Breast epithelium (tissue), 4 donors: ENCODE measurements at regions not wholly inside any gene's neighbourhood (a gene's known extent, or its start where the extent isn't known, plus 50 kb on each side); places are given as distances from the start of the nearest gene placed in this dataset.

Source experiments
- DNase-seq, 2 donors: peaks; one replicate each; pipeline ENCODE4 v3.0.0-alpha.2; 2019; ENCODE audit warnings: low spot score in 2 of 2
- H3K27ac ChIP-seq, 2 donors: fragments of 200-600 bp; sonication (generic) in 1 of 2; one replicate each; pipeline ENCODE4 v1.5.1; 2016 to 2019; ENCODE audit warnings: mild to moderate bottlenecking in 1 of 2
- H3K27me3 ChIP-seq, 2 donors: fragments of 200-600 bp; sonication (generic) in 1 of 2; one replicate each; pipeline versions ENCODE4 v1.5.1 to v1.6.0; 2017 to 2019; ENCODE audit warnings: control low read depth in 1 of 2, mild to moderate bottlenecking in 1 of 2
- H3K36me3 ChIP-seq: fragments of 200-600 bp; one replicate; pipeline ENCODE4 v1.5.1; 2019
- H3K4me1 ChIP-seq, 2 donors: fragments of 200-600 bp; sonication (generic); one replicate each; pipeline ENCODE4 v1.5.1; 2016 to 2019; ENCODE audit warnings: control low read depth in 1 of 2
- H3K4me3 ChIP-seq, 3 donors: fragments of 200-600 bp; sonication (generic); 1 replicate in 2 of 3; 2 replicates in 1 of 3; pipeline ENCODE4 v1.5.1; 2016 to 2019; ENCODE audit warnings: mild to moderate bottlenecking in 3 of 3, moderate library complexity in 2 of 3
- H3K9me3 ChIP-seq, 2 donors: fragments of 200-600 bp; sonication (generic) in 1 of 2; one replicate each; pipeline ENCODE4 v1.5.1; 2016 to 2019; ENCODE audit warnings: control low read depth in 1 of 2
- CTCF ChIP-seq, 3 donors: fragments of 450-650 bp; IDR thresholded peaks; one replicate each; pipeline ENCODE4 v1.5.1; 2016 to 2017; ENCODE audit warnings: antibody characterized with exemption in 3 of 3, mild to moderate bottlenecking in 3 of 3, moderate library complexity in 3 of 3
- POLR2A ChIP-seq: fragments of 450-650 bp; IDR thresholded peaks from one replicate; pipeline ENCODE4 v1.6.1; 2016; ENCODE audit warnings: antibody characterized with exemption, mild to moderate bottlenecking, moderate library complexity
- POLR2AphosphoS5 ChIP-seq, 3 donors: sonication (generic); formaldehyde crosslinking; IDR thresholded peaks; one replicate each; pipeline ENCODE4 v1.6.1; 2017; ENCODE audit warnings: antibody characterized with exemption in 3 of 3
- intact Hi-C: fragments of 100-400 bp; cut with DNase I; formaldehyde crosslinking; loops from one replicate; pipeline ENCODE4 v1.15.1; 2023; ENCODE audit warnings: low total_unique reads

GRCh38 chr21:38013741-38014140 lies 97.5 kb upstream of the KCNJ6 start:
- Histone ChIP-seq H3K9me3 (peaks cover 5 to 8% of the 10 kb centered on the region in 2 donors), H3K4me1 (no peaks in the 10 kb centered on the region), H3K4me3 (no peak overlapping the region), H3K27ac (no peak overlapping the region), H3K27me3 (no peaks in the 10 kb centered on the region), H3K36me3 (no peaks in the 10 kb centered on the region)
- TF ChIP-seq POLR2AphosphoS5 (IDR thresholded peaks at IDR 0.05) = no peak
- no peak for TF ChIP-seq POLR2A
- no peak for TF ChIP-seq CTCF (IDR thresholded peaks at IDR 0.05)
- no peak for DNase-seq
- intact Hi-C loops = no loop called here

- DNase-seq = no peak
Measured at GRCh38 chr21:38014298-38014697, 98.0 kb upstream of the KCNJ6 start.

GRCh38 chr21:38027901-38028498 lies 111.7 kb upstream of the KCNJ6 start:
- DNase-seq = no peak
- no peak for TF ChIP-seq POLR2AphosphoS5 (IDR thresholded peaks at IDR 0.05)
- TF ChIP-seq POLR2A = no peak
- TF ChIP-seq CTCF (IDR thresholded peaks at IDR 0.05) = no peak
- intact Hi-C loops = no loop called here
- Histone ChIP-seq H3K27me3 (no peaks in the 10 kb centered on the region), H3K9me3 (no peaks in the 10 kb centered on the region), H3K4me3 (no peak overlapping the region), H3K4me1 (no peaks in the 10 kb centered on the region), H3K36me3 (no peaks in the 10 kb centered on the region), H3K27ac (no peak overlapping the region)

More at GRCh38 chr21:38014298-38014697, 98.0 kb upstream of the KCNJ6 start:
- H3K9me3 ChIP-seq = peaks cover 5 to 8% of the 10 kb centered on the region in 2 donors
- TF ChIP-seq CTCF (IDR thresholded peaks at IDR 0.05) (no peak), POLR2AphosphoS5 (IDR thresholded peaks at IDR 0.05) (no peak), POLR2A (no peak)
- no peak overlapping the region for H3K27ac ChIP-seq
- H3K4me3 ChIP-seq = no peak overlapping the region
- H3K4me1 ChIP-seq = no peaks in the 10 kb centered on the region
- intact Hi-C loops = no loop called here
- no peaks in the 10 kb centered on the region for H3K36me3 ChIP-seq
- no peaks in the 10 kb centered on the region for H3K27me3 ChIP-seq

- intact Hi-C loops = no loop called here
- no peaks in the 10 kb centered on the region for H3K36me3 ChIP-seq
- no peaks in the 10 kb centered on the region for H3K4me1 ChIP-seq
- H3K27me3 ChIP-seq = peaks cover 0 to 12% of the 10 kb centered on the region in 2 donors
- no peak overlapping the region for H3K4me3 ChIP-seq
- H3K9me3 ChIP-seq = no peaks in the 10 kb centered on the region
- no peak for DNase-seq
- no peak for TF ChIP-seq POLR2A
- TF ChIP-seq POLR2AphosphoS5 (IDR thresholded peaks at IDR 0.05) = no peak
- no peak for TF ChIP-seq CTCF (IDR thresholded peaks at IDR 0.05)
- H3K27ac ChIP-seq = no peak overlapping the region
Measured at GRCh38 chr21:38032082-38032801, 116.0 kb upstream of the KCNJ6 start.

GRCh38 chr21:38036016-38036415 lies 119.8 kb upstream of the KCNJ6 start:
- DNase-seq = no peak
- Histone ChIP-seq H3K36me3 (no peaks in the 10 kb centered on the region), H3K27me3 (peaks cover 0 to 12% of the 10 kb centered on the region in 2 donors), H3K4me1 (no peaks in the 10 kb centered on the region), H3K27ac (no peak overlapping the region), H3K4me3 (no peak overlapping the region), H3K9me3 (no peaks in the 10 kb centered on the region)
- intact Hi-C loops = no loop called here
- no peak for TF ChIP-seq POLR2AphosphoS5 (IDR thresholded peaks at IDR 0.05)
- TF ChIP-seq CTCF (IDR thresholded peaks at IDR 0.05) = no peak
- no peak for TF ChIP-seq POLR2A
